ENCODE measurements at regions not wholly inside any gene's neighbourhood (a gene's known extent, or its start where the extent isn't known, plus 50 kb on each side); places are given as distances from the start of the nearest gene placed in this dataset.
A peak's percentile ranks its signal among the peaks of the same experiment; 100 is the strongest.
"Not testable (repeated sequence)": the region's sequence is repeated elsewhere in the genome, so short reads cannot be mapped to it uniquely, and the experiment has no call there.

DNA sequence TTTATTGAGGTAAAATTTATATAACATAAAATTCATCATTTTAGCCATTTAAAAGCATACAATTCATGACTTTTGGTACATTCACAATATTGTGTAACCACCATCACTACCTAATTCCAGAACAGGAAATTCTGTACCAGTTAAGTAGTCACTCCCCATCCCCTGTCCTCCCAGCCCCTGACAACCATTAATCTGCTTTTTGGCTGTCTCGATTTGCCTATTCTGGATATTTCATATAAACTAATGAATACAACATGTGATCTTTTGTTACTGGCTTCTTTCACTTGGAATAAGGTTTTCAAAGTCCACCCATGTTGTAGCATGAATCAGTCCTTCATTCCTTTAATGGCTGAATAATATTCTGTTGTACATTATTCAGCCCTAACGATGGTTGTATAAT lies 115.6 kb upstream of the KLF14 start:
- DNase-seq (ENCODE audit: low read depth) = no peak

DNA sequence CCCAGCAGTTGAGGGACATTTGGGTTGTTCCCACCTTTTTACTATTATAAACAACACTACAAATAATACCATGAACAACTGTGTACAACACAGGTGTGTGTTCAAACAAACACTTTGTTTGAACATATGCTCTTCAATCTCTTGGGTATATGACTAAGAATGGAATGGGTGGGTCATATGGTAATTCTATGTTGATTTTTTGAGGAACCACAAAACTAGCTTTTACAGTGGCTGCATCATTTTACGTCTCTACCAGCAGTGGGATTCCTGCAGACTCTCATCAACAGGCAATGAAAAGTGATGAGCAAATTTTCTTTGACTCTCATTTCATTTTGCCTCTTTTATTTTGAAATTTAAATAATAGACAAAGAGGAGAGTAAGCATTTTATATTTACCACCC lies 116.9 kb upstream of the KLF14 start:
- DNase-seq (ENCODE audit: low read depth) = no peak

DNA sequence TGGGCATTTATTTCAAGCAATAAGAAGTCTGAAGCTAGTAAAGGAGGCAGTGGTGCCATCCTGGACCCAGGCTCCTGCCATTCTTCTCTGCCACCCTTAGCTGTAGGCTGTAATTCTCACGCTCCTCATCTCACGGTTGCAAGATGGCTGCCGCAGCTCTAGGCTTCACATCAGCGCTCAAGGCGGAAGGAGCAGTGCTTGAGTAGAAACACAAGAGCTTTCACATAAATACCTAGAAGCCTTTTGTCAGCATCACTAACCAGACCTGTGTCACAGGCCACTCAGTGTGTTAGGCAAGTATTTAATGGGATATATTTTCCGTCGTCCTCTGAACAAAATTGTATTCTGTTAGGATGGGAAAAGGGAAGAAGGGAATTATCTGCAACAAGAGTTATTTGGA lies 118.9 kb upstream of the KLF14 start:
- no peak for DNase-seq (ENCODE audit: low read depth)

DNA sequence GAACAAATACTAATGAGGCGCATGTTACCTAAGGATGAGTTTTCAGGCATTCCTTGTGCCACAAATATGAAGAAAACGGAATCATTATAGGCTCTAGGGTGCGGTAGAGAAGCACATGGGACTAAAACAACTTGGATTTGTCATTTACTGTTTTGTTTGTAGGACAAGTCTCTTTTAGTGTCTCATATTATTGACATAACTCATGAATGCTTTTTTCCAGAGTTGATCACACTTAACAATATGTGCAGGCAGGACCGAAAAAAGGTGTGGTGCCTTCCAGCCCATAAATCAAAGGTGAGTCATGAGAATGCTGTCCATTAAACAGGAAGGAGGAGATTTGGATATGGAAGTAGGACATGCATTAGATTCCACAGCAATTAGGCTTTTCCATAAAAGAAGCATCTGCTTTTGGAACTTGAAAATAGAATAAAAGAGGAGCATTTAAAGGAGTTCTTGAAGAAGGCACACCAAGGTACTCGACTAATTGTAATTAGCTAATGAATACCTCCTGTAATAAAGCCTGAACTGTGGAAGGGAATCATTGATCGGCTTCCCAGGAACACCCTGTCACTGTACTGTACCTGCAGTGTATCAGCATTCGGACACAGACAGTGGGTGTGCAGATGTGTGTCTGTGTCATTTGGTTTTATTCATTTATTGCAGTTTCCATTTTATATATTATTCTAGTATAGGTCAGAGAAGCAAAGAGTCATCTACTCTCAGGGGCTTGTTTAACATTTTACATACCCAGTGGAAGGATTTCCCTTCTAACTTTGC lies 119.7 kb upstream of the KLF14 start:
- no peak for DNase-seq (ENCODE audit: low read depth)

DNA sequence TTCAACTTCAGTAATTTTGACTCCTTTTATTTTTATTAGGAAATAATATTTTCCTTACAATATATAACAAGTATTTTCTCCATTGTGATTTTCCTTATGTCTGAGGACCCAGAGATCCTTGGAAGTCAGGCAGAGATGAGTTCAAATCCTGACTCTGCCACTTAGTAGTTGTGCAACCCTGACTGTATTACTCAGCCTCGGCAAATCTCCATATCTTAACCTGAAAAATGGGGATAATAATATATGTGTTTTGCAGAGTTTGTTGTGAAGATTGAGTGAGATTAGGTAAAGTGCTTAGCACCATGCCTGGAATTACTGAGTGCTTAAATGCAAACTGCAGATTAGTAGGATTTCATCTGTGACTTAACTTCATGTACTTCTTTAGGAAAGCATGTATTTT lies 120.5 kb upstream of the KLF14 start:
- no peak for DNase-seq (ENCODE audit: low read depth)

DNA sequence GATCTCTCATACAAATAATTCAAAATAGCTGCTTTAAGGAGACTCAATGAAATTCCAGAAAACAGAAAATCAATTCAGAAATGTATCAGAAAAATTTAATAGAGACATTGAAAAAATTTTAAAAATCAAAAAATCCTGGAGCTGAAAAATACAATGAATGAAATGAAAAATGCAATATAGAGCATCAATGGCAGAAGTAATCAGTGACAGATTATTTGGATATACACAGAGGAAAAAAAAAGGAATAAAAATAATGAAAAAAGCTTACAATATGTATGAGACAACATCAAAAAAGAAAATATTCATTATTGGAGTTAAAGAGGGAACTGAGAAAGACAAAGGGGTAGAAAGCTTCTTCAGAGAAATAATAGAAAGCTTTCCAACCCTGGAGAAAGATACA lies 122.9 kb upstream of the KLF14 start:
- DNase-seq (ENCODE audit: low read depth) = no peak

DNA sequence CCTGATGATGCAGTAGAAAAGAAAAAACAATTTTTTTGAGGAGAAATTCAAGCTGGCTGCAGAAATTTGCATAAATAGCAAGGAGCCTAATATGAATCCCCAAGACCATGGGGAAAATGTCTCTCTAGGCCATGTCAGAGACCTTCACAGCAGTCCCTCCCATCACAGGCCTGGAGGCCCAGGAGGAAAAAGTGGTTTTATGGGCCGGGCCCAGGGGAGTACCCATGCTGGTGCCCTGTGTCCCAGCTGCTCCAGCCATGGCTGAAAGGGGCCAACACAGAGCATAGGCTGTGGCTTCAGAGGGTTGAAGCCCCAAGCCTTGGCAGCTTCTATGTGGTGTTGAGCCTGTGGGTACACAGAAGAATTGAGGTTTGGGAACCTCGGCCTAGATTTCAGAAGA lies 126.8 kb upstream of the KLF14 start:
- DNase-seq (ENCODE audit: low read depth) = not testable (repeated sequence)

DNA sequence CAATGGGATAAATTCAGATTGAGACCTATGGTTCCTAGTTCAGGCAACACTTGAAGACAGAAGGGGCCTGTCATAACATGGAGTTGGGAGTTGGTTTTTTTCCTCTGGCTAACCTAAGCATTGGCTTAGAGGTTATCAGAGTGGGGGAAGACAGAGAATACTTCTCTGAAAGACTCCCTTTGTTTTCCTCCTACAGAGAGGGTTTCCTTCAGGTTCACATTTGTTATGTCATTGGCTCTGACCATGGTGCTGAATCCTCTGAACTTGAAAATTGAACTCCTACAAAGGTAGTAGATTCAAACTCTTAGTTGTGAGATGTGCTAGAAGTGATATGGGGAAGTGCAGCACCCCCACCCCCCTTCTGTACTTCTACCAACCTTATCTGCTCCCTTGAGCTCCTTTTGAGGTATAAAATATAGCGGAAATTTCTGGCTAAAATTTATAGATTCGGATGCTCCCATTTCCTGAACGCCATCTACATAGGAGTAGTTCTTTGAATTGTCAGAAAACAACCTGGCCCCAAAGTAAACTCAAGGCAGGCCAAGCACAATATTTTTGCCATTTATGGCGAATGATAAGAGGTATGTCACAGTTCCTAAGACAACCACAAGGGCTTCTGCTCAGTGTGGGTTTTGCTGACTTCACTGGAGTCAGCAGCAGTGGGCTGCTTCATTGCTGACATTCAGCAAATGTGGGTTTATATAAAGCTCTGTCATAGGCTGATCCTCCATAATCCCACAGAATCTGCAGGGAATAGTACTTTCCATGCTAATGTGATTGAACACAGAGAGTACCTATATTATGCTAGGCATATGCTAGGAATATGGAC lies 131.6 kb upstream of the KLF14 start:
- DNase-seq (ENCODE audit: low read depth) = no peak

DNA sequence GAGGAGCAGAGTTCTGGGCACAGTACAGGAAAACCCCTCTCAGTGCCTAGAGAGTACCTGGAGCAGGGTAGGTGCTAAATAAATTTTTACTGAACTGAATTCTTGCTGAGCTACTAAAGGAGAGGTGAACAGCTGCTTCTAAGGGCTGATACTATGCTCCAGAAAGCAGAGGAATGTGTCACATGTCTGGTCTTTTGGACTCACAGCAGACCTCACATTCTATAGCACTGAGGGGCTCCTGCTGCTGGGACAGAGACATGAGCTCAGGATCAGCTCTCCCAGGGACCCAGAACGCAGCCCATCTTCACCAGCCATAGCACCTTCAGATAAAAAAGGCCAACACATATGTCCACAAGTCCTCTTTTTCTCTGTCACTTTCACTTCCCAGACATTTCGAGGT lies 133.0 kb upstream of the KLF14 start:
- DNase-seq (ENCODE audit: low read depth) = no peak

DNA sequence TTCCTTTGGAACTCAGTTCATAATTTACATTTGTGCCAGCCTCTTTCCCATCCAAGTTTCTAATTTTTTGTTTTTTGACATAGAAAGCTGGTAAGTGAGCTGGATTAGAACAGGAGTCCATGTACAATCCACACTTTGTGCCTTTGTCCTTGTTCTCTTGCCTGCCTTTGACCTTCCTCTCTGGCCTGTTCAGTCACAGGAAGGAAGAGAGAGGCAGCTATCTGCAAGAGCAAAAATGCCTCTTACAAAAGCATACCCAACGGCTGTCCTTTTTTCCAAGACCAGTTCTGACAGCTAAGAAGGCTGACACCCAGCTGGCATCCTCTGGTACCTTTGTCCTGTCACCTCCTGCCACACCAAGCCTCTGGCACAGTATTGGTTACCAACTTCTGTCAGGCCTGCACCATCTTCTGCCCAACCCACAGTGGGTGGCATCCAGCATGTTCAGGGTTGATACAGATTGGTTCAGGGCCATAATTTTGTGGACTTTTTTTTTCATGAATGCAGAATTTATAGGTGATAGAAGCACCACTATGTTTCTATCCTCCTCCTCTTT lies 133.7 kb upstream of the KLF14 start:
- DNase-seq (ENCODE audit: low read depth) = no peak

DNA sequence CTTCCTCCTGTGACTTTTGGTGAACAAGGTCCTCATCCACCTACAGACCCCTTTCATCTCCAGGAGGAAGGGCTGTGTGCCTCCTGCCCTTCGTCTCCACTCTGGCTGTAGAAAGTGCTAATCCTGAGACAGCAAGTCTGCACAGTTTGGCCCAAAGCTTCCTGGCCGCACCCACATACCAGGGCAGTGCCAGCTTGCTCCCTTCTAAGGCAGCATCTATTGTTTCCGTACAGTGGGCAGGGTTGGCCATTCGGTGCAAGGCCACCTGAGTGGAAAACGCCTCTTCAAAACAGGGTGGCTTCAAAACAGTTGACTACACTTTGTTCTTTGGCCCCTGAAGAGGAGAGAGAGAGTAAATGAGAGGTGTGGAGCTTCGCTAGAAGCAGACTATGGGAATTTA lies 134.1 kb upstream of the KLF14 start:
- DNase-seq (ENCODE audit: low read depth) = no peak

DNA sequence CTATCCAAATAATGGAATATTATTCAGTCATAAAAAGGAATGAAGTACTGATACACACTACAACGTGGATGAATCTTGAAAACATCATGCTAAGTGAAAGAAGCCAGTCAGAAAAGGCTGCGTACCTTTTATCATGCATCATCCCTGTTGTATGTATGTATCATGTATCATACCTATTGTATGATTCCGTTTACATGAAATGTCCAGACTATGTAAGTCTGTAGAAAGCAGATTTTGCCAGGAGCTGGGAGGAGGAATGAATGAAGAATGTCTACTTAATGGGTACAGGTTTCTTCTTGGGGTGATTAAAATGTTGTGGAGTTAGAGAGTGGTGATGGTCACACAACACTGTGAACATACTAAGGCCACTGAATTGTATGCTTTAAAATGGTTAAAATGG lies 135.9 kb upstream of the KLF14 start:
- DNase-seq (ENCODE audit: low read depth) = no peak

DNA sequence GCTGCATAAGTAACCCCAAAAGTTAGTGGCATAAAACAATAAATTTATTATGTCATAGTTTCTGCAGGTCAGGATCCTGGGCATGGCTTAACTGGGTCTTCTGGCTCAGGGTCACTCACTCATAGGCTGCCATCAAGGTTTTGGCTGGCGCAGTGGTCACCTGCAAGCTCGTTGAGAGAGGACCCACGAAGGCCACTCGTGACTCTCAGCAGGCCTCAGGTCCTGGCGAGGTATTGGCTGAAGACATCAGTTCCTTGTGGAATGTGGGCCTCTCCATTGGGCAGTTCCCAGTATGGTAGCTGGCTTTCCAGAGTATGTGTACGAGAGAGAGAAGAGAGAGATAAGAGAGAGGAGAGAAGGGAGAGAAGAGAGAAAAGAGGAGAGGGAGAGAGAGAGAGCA lies 138.3 kb upstream of the KLF14 start:
- no peak for DNase-seq (ENCODE audit: low read depth)

DNA sequence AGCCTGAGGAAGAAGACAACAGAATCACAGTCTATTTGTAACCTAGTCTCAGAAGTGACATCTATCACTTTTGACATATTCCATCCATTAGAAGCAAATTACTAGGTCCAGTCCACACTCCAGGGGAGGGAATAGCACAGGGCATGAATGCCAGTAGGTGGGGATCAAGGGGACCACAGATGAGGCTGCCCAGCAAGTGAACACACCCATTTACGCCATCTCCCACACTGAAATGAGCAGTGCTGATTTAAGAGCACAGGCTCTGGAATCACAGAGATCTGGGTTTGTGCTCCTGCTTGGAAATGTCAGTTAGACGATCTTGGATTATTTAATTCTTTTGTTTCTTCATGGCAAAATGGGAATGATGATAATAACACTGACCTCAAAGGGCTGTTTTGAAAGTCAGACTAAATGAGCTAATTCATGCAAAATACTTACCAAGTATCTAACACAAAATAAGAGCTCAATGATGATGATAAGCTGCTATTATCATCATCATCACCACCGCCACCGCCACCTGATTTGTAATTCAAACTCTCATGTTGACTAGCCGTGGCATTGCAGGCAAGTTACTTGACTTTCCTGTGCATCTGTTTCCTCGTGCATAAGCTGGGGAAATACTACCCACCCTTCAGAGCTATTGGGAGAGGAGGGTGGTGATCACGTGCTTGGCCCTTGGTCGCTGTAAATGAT lies 138.9 kb upstream of the KLF14 start:
- no peak for DNase-seq (ENCODE audit: low read depth)

DNA sequence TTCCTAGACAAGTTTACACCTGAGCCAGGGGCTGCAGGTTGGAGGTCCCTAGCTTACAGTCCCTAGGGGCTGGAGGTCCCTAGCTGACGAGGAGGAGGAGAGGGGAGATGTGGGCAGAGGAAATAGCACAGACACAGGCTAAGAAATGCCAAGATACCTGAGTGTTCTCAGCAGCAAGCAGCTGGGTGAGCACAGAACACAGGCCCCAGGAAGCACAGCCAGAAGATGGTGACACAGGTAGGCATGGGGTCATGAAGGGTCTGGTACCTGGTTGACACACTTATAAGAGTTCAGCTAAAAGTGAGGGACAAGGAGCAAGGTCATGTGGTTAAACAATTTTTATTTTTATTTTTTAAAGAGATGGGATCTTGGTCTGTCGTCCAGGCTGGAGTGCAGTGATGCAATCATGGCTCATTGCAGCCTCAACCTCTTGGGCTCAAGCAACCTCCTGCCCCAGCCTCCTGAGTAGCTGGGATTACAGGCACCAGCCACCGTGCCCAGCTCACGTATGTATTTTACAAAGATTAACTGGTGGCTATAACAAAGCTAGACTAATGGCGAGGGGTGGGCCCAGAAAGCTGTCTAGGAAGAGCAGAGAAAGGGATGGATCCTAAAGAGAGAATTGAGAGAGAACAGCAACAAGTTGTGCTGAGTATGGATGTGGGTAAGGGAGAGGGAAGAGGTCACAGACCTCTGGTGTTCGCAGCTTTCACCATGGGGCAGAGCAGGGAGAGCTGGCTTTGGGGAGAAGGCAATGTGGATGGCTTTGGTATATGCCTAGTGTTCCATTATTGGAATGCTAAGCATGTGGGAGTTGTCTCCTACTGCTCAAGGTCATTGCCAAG lies 140.3 kb upstream of the KLF14 start:
- no peak for DNase-seq (ENCODE audit: low read depth)

DNA sequence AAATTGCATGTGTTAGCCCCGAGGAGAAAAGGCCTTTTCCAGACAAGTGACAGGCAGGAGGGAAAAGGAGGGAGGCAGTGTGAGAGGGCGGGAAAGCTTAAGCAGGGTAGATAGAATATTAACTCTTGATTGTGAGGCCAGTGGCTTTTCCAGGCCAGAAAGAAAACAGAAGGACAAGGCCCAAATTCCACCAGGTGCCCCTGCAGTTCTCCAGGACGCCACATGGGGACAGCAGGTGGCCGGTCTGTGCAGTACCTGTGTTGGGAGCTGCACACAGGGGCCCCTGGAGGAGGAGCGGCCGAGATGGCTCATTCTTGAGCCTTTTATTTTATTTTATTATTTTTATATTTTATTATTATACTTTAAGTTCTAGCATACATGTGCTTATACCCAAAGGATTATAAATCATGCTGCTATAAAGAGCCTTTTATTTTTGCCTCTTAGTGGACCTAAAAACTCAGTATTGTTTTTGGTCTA lies 141.3 kb upstream of the KLF14 start:
- DNase-seq (ENCODE audit: low read depth) = peak; percentile 20

DNA sequence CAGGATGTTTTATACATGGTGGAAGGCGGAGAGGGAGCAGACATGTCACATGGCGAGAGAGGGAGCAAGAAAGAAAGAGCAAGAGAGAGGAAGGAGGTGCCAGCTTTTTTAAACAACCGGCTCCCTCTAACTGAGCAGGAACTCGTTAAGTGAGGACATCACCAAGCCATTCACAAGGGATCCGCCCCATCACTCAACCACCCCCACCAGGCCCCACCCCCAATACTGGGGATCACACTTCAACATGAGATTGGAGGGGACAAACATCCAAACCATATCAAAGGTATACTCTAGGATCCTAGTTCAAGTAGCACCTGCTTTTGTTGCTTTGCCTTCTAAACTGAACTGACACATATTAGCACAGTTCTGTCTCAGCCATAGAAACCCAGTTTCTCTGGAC lies 141.9 kb upstream of the KLF14 start:
- no peak for DNase-seq (ENCODE audit: low read depth)

DNA sequence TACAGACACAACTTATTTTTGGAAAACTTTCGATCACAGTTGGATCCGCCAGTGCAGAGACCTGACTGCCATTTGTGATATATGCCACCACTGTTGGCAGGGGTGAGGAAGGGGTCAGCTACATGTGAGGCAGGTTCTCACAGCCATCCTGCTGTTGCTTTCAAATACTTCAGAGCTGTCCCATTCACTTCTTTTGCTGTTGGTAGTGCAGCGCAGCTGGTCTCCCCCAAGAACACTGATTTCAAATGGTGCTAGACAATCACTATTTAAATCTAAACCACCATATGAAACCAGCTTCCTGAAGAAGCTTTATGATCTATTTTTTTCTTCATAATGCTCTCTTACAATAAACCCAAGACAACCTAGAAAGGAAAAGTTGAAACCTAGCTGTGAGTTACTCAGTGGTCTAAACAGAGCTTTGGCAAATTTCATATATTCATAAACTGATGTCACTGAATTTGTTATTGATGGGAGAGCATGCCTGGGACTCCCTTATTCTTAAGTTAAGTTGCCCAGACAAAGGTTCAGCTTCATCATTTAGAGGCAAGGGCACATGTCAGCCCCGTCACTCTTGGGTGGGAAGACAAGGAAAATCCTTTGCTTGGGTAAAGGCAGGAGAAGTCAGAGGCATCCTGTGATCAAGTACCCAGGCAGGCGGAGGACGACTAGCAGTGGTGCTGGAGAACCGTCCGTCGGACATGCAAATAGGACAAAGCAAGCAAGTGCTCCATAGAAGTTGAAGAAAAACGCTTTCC lies 143.4 kb upstream of the KLF14 start:
- no peak for DNase-seq (ENCODE audit: low read depth)

DNA sequence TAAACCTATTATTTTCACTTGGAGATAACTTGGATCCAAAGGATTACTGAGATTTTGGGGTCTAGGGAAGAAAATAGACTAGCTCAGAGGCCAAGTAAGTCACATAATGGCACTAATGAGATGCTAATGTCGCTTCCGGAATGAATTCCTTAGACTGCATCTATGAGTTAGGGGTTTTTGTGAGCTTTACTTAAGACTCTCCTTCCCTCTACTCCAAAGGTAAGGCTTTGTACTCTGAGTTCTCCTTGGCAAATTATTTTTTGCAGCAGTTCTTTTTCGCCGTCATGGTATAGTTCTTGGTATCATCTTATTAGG lies 143.9 kb upstream of the KLF14 start:
- no peak for DNase-seq (ENCODE audit: low read depth)

DNA sequence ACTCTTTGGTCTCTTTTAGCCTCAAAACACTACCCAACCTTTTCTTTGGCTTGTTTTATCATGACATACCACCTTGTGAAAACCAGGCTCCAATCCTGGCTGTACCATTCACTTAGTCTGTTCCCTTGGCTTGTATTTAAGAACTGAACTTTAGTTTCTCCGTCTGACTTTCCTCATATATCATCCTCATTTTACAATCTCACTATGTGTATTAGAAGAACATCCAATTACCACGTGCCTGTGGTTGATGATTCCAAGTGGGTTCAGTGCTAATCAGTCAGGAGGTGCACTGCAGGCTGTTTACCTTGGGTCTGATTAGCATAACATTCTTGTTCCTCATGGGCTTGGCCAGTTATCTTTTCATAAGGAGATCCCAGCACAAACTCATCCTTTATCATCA lies 144.8 kb upstream of the KLF14 start:
- DNase-seq (ENCODE audit: low read depth) = no peak

DNA sequence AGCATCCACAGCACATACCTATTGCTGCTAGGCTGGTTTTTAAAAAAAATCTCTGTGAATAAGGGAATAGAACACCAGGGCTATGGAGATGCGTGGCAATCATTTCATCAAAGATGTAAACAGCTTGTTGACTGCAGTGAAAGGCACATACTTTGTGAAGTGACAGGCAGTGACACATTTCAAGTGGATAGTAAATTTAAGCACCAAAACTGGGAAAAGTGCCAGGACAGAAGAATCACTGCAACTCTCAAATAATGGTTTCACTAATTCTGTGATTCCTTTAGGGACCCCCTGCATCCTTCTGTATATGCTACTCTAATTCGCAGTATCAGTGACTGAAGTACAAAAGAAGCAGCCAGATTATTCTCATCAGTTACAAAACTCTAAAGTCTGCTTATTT lies 145.2 kb upstream of the KLF14 start:
- no peak for DNase-seq (ENCODE audit: low read depth)
